ENCODE measurements at regions not wholly inside any gene's neighbourhood (a gene's known extent, or its start where the extent isn't known, plus 50 kb on each side); places are given as distances from the start of the nearest gene placed in this dataset.

GRCh38 chr5:174837919-174838902 lies 113.8 kb downstream of the MSX2 start:
- DNase-seq (ENCODE audit: low spot score) = no peak

GRCh38 chr5:174834081-174834480 lies 109.7 kb downstream of the MSX2 start:
- no peak for DNase-seq (ENCODE audit: low spot score)

DNA sequence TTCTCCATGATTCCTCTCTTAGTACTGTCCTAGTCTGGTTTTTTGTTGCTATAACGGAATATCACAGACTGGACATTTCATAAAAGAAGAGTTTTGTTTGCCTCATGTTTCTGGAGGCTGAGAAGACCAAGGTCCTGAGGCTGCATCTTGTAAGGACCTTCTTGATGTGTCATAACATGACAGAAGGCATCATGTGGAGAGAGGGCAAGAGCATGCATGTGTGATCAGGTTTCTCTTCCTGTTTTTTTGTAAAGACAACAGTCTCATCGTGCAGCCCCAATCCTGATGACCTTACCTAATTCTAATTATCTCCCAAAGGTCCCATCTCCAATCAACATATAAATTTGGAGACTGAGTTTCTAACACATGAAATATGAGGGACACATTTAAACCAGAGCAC lies 108.4 kb downstream of the MSX2 start:
- DNase-seq (ENCODE audit: low spot score) = no peak

GRCh38 chr5:174832025-174832424 lies 107.6 kb downstream of the MSX2 start:
- DNase-seq (ENCODE audit: low spot score) = no peak

DNA sequence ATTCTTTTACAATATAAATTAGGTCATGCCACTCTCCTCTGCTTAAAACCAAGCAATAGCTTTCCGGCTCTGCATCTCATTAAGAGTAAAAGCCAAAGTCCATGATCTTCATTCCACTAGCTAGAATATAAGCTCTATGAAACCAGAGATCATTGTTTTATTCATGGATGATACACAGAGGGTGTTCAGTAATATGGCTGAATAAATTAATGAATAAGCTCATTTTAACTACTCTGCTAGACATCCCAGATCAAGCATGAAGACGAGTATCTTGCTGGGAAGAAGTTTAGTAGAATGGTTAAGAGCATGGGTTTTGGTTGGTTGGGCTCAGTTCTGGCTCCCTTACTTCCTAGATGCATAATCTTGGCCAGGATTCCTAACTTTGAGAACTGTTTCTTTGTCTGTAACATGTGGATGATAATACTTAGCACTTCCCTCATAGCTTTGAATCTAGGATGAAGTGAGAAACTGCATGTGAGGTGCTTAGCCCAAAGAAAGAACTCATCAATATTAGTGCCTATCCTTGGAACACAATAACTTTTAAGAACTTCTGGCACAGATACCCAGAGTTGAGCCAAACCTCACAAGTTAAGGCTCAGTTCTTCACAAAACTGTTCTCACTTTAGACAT lies 106.8 kb downstream of the MSX2 start:
- DNase-seq (ENCODE audit: low spot score) = no peak

- no peak for DNase-seq (ENCODE audit: low spot score)
These were observed 105.1 kb downstream of the MSX2 start for GRCh38 chr5:174829511-174829864.

DNA sequence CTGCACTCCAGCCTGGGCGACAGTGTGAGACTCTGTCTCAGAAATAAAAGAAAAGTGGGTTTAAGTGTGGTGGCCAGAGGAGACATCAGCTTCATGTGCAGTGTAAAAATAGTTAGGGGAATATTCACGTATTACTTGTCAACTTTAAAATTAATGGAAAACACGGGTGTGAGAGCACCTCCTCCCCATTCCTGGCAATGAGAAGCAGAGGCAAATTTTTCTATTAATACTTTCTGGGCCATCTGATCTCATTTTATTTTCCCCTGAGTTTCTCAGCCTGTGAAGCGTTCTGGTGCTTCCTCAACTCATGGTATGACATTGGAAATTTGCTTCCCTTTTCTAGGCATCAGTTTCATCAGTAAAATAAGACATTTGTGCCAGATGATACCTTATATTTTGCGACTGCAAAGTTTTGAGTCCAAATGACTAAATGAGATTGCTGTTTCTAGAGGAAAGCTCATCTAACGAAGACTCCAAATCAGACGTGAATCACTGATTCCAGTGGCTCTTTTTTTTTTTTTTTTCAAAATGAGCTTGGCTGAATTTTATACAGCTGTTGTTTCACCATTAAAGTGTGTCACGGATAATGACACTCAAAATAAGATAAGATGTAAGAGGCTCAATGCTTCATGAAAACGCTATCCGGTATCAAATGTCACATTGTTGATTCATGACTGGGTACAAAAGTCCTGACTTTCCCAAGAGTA lies 104.6 kb downstream of the MSX2 start:
- DNase-seq (ENCODE audit: low spot score) = no peak

DNA sequence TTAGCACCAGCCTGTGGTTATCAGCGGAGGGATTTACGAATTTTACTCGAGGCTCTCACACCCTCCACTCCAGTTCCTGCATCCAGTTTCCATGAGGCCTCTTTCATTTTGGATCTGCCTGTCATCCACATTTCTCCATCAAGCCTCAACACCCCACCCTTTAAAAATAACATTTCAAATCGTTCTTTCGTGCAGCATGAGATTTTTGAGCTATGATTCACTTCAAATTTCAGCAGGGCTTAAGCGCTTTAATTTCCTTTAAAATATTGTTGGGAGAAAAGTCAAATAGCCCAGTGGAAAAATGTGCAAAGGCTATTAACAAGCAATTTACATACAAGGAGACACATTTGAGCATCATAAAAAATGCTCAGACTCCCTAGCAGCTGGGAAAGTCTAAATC lies 103.2 kb downstream of the MSX2 start:
- no peak for DNase-seq (ENCODE audit: low spot score)

DNA sequence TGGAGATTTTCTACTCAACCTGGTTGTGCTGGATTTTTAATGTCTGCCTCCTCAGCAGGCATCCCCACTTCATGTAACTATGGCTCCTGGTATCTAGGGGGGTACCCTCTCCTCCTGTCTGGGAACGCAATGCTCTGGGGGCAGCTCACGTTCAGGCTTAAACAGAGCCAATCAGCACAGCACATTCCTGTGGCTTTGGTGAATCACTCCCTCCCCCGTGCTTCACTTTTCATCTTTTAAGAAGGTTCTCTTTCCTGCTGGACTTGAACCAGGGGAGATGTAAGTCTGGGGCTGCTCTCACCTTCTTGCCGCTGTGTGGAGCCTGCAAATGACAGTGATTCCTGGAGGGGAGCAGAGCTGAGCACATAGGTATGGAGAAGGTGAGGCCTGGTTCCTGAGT lies 101.2 kb downstream of the MSX2 start:
- DNase-seq (ENCODE audit: low spot score) = no peak

DNA sequence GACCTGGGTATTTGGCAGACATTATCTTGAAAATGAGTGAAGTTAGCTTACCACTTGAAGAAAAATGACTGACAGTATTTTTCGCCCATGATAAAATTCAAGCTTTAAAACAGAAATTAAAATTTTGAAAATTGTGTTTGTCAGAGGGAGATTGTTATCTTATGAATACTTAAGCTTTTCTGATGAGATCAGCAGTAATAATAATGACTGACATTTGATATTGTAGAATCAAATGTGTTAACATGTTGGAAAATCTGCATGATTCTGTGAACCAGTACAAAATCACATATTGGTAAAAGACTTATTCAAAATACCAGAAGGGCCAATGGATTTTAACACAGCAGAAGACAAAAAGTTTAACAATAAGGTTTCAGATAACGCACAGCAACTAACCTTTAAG lies 94.0 kb downstream of the MSX2 start:
- DNase-seq (ENCODE audit: low spot score) = no peak

DNA sequence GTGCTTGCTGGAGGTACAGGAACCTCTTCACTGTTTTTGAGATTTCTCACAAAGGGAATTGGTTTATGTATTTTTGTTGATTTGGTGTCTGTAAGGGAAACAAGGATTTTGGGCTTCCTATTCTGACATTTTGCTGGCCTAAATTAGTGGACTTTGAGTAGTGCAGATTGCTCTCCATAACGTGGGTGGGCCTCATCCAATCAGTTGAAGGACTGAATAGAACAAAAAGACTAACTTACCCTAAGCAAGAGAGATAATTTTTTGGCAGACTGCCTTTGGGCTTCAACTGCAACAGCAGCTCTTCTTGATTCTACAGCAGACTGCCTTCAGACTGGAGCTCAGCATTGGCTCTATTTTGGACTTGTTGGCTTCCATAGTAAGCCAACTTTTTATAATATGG lies 93.2 kb downstream of the MSX2 start:
- DNase-seq (ENCODE audit: low spot score) = no peak

DNA sequence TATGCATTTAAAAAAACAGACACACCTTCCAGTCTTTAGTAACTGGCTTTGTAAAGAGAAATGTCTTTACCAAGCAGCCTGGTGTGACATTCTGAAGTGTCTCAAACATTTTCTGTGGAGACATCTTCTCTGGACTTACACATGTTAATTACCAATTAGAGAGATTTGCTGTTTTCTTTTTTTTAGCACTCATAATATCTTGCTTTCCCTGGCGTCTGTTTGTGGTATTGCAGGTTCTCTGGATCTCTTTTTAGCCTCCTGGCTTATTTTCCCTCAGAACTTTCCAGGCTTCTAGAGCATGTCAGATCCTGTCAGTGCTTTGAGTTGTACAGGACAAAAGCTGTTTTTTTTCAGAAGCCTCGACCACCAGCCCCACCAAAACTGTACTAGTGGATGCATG lies 92.5 kb downstream of the MSX2 start:
- no peak for DNase-seq (ENCODE audit: low spot score)

DNA sequence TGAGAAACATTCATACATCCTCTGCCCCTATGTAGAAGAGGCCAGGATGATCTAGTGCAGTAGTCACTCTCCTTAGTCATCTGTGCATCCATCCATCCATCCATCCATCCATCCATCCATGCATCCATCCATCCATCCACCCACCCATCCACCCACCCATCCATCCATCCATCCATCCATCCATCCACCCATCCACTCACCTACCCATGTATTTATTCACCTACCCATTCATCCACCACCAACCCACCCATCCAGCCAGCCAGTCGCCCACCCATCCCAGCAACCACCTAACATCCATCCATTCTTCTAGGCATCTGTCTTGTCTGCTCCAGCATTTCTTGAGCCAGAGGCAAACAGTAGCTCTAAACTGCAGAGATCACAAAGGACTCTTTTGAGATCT lies 87.1 kb downstream of the MSX2 start:
- DNase-seq (ENCODE audit: low spot score) = no peak

GRCh38 chr5:174810796-174811195 lies 86.4 kb downstream of the MSX2 start:
- no peak for DNase-seq (ENCODE audit: low spot score)

DNA sequence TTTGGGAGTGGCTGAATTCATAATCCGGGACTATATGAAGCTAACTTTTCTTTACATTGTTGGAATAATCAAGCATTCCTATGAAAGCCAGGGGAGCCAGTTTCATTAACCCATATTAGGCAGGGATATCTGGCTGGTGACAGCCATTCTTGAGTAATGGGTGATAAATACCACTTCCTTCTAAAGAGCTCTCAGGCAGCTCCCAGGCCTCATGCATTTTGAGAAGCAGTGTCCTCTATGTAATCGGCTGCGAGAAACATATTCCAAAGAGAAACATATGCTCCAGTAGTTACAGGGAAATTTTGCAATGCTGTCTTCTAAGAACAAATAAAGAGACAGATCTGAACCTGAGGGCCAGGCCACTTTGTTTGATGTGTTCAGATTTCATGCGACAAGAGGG lies 83.1 kb downstream of the MSX2 start:
- no peak for DNase-seq (ENCODE audit: low spot score)

DNA sequence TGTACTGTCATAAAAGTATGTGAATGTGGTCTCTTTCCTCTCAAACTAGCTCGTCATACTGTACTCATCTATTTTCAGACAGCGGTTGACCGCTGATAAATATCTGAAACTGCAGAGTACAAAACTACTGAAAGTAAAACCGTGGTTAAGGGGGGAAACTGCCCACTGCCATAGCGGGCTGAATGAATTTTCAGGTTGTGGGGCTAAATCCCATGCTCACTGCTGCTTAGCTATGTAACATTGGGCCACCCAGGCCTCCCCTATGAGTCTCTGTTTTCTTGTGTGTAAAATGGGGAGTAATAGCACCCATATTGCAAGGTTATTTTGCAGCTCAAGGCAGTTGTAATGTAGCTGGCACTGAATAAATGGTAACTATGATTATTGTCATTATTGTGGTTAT lies 82.3 kb downstream of the MSX2 start:
- no peak for DNase-seq (ENCODE audit: low spot score)

DNA sequence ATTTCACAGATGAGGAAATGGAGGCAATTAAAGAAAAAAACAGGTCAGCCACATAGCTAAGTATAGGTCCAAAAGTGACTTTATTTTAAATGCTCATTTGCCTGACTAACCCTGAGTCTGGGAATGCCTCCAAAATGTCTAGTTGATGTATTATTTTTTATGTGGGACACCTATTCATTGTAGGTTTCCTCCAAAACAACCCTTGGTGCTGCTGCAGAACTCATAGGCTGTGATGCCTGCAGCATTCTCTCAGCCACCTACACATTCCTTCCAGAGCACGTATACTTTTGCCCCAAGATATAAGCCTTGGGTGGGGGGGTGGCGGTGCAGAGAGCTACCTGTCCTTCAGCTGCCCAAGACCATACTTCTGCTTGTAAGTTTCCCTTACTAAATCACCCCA lies 77.4 kb downstream of the MSX2 start:
- DNase-seq (ENCODE audit: low spot score) = no peak

DNA sequence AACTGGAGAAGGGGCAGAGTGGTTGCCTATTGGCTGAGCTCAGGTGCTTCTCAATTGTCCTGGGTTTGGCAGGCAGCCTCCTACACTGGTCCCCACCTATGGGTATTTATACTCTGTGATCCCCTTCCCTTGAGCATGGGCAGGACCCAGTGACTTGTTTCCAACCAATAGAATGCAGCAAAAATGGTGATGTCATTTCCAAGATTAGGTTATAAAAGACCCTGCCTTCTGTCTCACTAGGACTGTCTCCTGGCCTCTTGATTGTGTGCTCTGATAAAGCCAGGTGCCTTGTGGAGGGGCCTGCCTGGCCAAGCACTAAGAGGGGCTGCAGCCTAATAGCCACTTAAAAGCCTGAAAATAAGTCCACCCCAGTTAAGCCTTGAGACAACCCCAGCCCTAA lies 76.1 kb downstream of the MSX2 start:
- no peak for DNase-seq (ENCODE audit: low spot score)

DNA sequence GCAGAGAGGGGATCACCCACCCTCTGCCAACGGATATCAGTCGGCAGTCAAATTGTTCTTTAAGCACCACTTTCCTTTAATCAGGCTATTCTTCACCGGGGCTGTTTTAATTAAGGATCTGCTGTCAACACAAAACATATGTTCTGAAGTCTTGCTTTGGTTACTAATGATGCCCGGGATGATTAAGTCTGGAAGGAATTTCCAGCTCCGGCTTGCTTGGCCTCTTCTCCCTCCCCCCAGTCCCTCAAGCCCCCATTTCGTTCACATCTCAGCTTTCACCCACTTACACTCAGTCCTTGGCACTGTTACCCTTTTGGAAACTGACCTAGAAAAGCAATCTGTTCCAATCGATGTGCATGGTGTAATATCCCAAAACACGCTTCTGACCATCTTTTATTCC lies 74.7 kb downstream of the MSX2 start:
- DNase-seq (ENCODE audit: low spot score) = no peak

DNA sequence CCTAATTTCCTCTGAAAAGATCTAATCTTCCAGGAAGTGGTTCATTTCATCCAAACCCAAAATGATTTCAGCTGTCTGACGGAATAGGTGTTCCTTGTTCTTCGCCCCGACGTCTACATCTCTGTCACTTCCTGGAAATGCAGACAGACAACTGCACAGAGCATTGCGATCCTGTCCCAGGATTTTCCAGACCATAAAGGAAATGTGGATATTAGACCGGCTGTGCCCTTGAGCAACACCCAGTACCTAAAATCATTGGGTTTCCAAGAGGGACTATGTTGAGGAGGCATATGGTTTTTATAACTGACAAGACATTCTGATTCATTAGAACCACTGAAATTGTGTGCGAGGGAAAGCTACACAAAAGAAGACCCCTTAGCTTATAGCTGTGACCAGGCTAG lies 74.2 kb downstream of the MSX2 start:
- DNase-seq (ENCODE audit: low spot score) = no peak

DNA sequence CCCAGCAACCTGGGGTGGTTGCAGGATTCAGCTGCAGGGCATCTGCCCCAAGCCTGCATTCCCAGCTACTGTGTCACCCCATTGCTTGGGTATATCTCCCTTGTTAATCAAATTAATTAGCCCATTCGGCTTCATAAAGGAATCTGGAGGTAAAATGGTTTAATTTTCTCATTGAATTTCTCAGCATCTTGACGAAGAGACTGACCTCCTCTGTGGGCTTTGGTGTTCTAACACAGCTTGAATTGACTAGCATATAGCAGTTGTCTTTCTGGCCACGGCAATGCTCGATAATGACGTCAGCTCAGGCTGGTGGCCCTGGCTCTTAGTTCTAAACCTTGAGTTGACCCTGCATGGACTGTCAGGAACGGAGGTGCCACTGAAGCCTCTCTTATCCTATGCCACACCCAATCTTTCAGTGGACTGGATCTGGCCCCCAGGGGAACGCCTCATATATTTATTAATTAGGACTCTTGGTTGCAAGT lies 72.4 kb downstream of the MSX2 start:
- DNase-seq (ENCODE audit: low spot score) = no peak

GRCh38 chr5:174794931-174795672 lies 70.7 kb downstream of the MSX2 start:
- DNase-seq (ENCODE audit: low spot score) = no peak

Measured in GM03348 (cell line).